Caco-2 (cell line): ENCODE measurements at regions not wholly inside any gene's neighbourhood (a gene's known extent, or its start where the extent isn't known, plus 50 kb on each side); places are given as distances from the start of the nearest gene placed in this dataset.
A peak's percentile ranks its signal among the peaks of the same experiment; 100 is the strongest.

ENCODE experiments used
- BruUV-seq: library from RNA; stranded (reverse); fragments of 400-500 nt; replicated peaks from 2 replicates; lab custom pipeline; 2021; lab: Mats Ljungman, UMichigan
- CTCF ChIA-PET: fragments of 300-600 bp; sonication (Branson Sonifier 250); formaldehyde crosslinking; loops from one replicate; lab custom pipeline; 2022; ENCODE audit warnings: antibody characterized with exemption; lab: Charles Lee
- POLR2A ChIA-PET: fragments of 300-600 bp; sonication (Branson Sonifier 250); formaldehyde crosslinking; loops from one replicate; lab custom pipeline; 2022; ENCODE audit warnings: antibody characterized with exemption; lab: Charles Lee
- DNase-seq, 2 experiments: peaks; one replicate each; pipeline versions ENCODE4 v3.0.0 to v3.0.0-alpha.2; 2020 to 2022
- H3K27me3 ChIP-seq: replicated peaks from 2 replicates; pipeline ENCODE4 v1.6.0; 2011; ENCODE audit warnings: low read length; ENCODE audit not compliant: control insufficient read depth, insufficient read depth
- H3K36me3 ChIP-seq: 2 replicates; pipeline ENCODE4 v1.5.1; 2011; ENCODE audit warnings: low read length; ENCODE audit not compliant: control insufficient read depth, insufficient read depth
- H3K4me1 ChIP-seq: fragments of 250-450 bp; sonication (Bioruptor Pico); 2 replicates; pipeline ENCODE4 v1.5.1; 2020; ENCODE audit warnings: mild to moderate bottlenecking
- H3K4me3 ChIP-seq: 2 replicates; pipeline ENCODE4 v1.5.1; 2011; ENCODE audit warnings: low read depth, mild to moderate bottlenecking, control low read depth, low read length
- H3K9me3 ChIP-seq: fragments of 250-450 bp; sonication (Bioruptor Pico); 2 replicates; pipeline ENCODE4 v1.5.1; 2020; ENCODE audit warnings: mild to moderate bottlenecking, moderate library complexity
- H3K27ac Mint-ChIP-seq: one replicate; pipeline ENCODE4 v1.8.0; 2022; ENCODE audit warnings: mixed read lengths; ENCODE audit not compliant: unreplicated experiment
- H3K27me3 Mint-ChIP-seq: one replicate; pipeline ENCODE4 v1.8.0; 2022; ENCODE audit warnings: mixed read lengths; ENCODE audit not compliant: insufficient read depth, unreplicated experiment
- H3K36me3 Mint-ChIP-seq: one replicate; pipeline ENCODE4 v1.8.0; 2022; ENCODE audit warnings: mild to moderate bottlenecking, mixed read lengths; ENCODE audit not compliant: insufficient read depth, unreplicated experiment
- H3K4me1 Mint-ChIP-seq: one replicate; pipeline ENCODE4 v1.8.0; 2022; ENCODE audit warnings: low read depth, mixed read lengths; ENCODE audit not compliant: unreplicated experiment
- H3K4me3 Mint-ChIP-seq: one replicate; pipeline ENCODE4 v1.8.0; 2022; ENCODE audit warnings: mild to moderate bottlenecking, moderate library complexity, mixed read lengths; ENCODE audit not compliant: unreplicated experiment
- H3K9me3 Mint-ChIP-seq: one replicate; pipeline ENCODE4 v1.8.0; 2022; ENCODE audit warnings: mixed read lengths; ENCODE audit not compliant: unreplicated experiment
- CTCF ChIP-seq, 2 experiments: fragments of 200-600 bp in 1 of 2; IDR thresholded peaks; 1 replicate in 1 of 2; 2 replicates in 1 of 2; pipeline versions ENCODE4 v1.5.1 to v1.8.0; 2011 to 2022; ENCODE audit warnings: antibody characterized with exemption in 1 of 2, control low read depth in 1 of 2, inconsistent platforms in 1 of 2, low read depth in 1 of 2, low read length in 1 of 2, mild to moderate bottlenecking in 1 of 2, moderate library complexity in 1 of 2; ENCODE audit not compliant: insufficient read depth in 1 of 2, severe bottlenecking in 1 of 2, unreplicated experiment in 1 of 2
- intact Hi-C: fragments of 100-400 bp; cut with micrococcal nuclease; formaldehyde crosslinking; loops from one replicate; pipeline ENCODE4 v1.10.0; 2022; ENCODE audit not compliant: unreplicated experiment

GRCh38 chr4:156694413-156694812 lies 277.2 kb downstream of the PDGFC start:
- TF ChIP-seq CTCF (IDR thresholded peaks at IDR 0.05; ENCODE audit: insufficient read depth in 1 of 2, low read depth in 1 of 2, low read length in 1 of 2, severe bottlenecking in 1 of 2, unreplicated experiment in 1 of 2) = no peak
- H3K4me3 ChIP-seq = no peak overlapping the region
- no peaks in the 10 kb centered on the region for H3K36me3 ChIP-seq
- intact Hi-C loops = no loop called here
- no peaks in the 10 kb centered on the region for H3K4me1 ChIP-seq
- Mint-ChIP-seq H3K27ac (no peak overlapping the region), H3K9me3 (no peaks in the 10 kb centered on the region), H3K4me1 (no peaks in the 10 kb centered on the region), H3K36me3 (no peaks in the 10 kb centered on the region), H3K27me3 (peaks cover 3% of the 10 kb centered on the region), H3K4me3 (no peak overlapping the region)
- no peaks in the 10 kb centered on the region for H3K9me3 ChIP-seq
- POLR2A ChIA-PET = no interaction called here
- no peak for DNase-seq
- no TSS peak for BruUV-seq
- CTCF ChIA-PET = no interaction called here
- no peaks in the 10 kb centered on the region for H3K27me3 ChIP-seq

- H3K4me3 ChIP-seq = no peak overlapping the region
- no peaks in the 10 kb centered on the region for H3K4me1 ChIP-seq
- Mint-ChIP-seq H3K27me3 (peaks cover 3% of the 10 kb centered on the region), H3K27ac (no peak overlapping the region), H3K36me3 (no peaks in the 10 kb centered on the region), H3K4me1 (no peaks in the 10 kb centered on the region), H3K4me3 (no peak overlapping the region), H3K9me3 (no peaks in the 10 kb centered on the region)
- H3K27me3 ChIP-seq = no peaks in the 10 kb centered on the region
- intact Hi-C loops = no loop called here
- DNase-seq = no peak
- BruUV-seq = no TSS peak
- no peaks in the 10 kb centered on the region for H3K36me3 ChIP-seq
- no peak for TF ChIP-seq CTCF (IDR thresholded peaks at IDR 0.05; ENCODE audit: insufficient read depth in 1 of 2, low read depth in 1 of 2, low read length in 1 of 2, severe bottlenecking in 1 of 2, unreplicated experiment in 1 of 2)
- POLR2A ChIA-PET = no interaction called here
- CTCF ChIA-PET = no interaction called here
- H3K9me3 ChIP-seq = no peaks in the 10 kb centered on the region
These were observed 278.0 kb downstream of the PDGFC start for GRCh38 chr4:156693557-156693956.

DNA sequence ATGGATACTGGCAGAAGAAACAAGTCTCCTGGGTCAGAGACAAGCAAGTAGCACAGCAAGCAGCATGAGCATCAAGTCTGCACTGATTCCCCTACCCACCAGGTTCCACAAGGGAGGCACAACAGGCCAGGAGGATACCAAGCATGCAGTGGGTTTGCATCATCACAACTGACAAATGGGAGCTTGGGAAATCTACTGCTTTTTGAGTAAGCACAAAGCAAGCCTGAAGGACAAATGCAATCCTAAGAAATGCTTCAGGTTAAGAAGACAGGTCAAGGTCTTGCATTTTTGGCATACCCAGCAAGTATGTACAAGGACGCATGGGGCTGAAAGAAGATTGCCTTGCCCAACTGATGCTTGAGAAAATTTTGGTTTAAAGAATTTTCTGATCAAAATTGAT lies 279.6 kb downstream of the PDGFC start:
- Mint-ChIP-seq H3K9me3 (no peaks in the 10 kb centered on the region), H3K27ac (no peak overlapping the region), H3K27me3 (peaks cover 5% of the 10 kb centered on the region), H3K4me3 (no peak overlapping the region), H3K4me1 (no peaks in the 10 kb centered on the region), H3K36me3 (no peaks in the 10 kb centered on the region)
- Histone ChIP-seq H3K4me1 (no peaks in the 10 kb centered on the region), H3K36me3 (no peaks in the 10 kb centered on the region), H3K27me3 (no peaks in the 10 kb centered on the region), H3K4me3 (no peak overlapping the region), H3K9me3 (no peaks in the 10 kb centered on the region)
- no TSS peak for BruUV-seq
- peak in 1 of 2 experiments; percentile 6 for DNase-seq
- intact Hi-C loops = no loop called here
- ChIA-PET CTCF (no interaction called here), POLR2A (interaction anchor here (0.5 kb wide), 1 partner anchor 30 kb away, joined by 3 read pairs; no protein-coding TSS in a partner anchor)
- TF ChIP-seq CTCF (IDR thresholded peaks at IDR 0.05; ENCODE audit: insufficient read depth in 1 of 2, low read depth in 1 of 2, low read length in 1 of 2, severe bottlenecking in 1 of 2, unreplicated experiment in 1 of 2) = no peak
